GM19351 (cell line): ENCODE measurements at regions not wholly inside any gene's neighbourhood (a gene's known extent, or its start where the extent isn't known, plus 50 kb on each side); places are given as distances from the start of the nearest gene placed in this dataset.
"Not testable (repeated sequence)": the region's sequence is repeated elsewhere in the genome, so short reads cannot be mapped to it uniquely, and the experiment has no call there.

Experiments
- ATAC-seq: cut with Tn5 transposase; IDR thresholded peaks from one replicate; pipeline ENCODE4 v1.9.1; 2021; ENCODE audit warnings: mild to moderate bottlenecking, moderate library complexity; ENCODE audit not compliant: unreplicated experiment

DNA sequence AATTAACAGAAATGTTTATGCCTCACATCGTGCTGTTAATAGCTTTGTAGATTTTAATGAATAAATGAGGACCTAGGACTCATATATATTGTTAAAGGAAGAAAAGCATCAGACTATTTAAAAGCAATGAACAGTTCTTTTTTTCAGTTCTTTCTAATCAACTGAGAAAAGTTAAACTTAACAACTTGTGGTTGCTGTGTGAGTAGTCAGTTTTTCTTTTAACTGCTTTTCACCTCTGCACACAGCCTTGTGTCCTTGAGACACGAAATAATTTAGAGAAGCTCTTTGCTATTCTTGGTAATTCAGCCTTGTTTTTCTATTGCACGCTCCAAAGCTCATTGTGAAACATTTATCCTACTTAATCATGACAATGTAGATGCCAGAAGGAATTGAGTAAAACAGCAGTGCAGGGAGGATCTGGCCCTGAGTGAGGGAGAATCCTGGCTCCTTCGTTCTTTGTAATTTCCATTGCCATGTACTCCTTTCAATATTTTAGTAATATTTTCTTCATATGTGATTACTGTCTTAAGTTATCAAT lies 499.0 kb downstream of the PYDC2 start:
- peak; percentile 42 for ATAC-seq

DNA sequence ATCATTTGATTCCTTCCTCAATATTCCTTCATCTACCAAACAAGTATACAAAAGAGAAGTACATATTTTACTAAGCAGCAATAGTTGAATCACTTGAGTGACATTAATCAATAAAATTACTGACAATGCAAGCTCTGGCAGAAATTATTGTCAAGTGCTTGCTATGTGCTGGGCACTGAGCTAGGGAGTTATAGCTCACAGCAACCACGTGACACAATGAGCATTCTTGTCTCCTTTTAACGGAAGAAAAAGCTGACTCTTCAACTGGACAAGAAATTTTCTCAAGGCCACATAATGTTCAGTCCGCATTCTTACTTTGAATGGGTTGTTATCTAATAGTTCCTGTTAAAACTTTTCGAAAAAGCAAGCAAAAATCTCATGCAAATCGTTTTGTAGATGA lies 500.1 kb downstream of the PYDC2 start:
- no peak for ATAC-seq

DNA sequence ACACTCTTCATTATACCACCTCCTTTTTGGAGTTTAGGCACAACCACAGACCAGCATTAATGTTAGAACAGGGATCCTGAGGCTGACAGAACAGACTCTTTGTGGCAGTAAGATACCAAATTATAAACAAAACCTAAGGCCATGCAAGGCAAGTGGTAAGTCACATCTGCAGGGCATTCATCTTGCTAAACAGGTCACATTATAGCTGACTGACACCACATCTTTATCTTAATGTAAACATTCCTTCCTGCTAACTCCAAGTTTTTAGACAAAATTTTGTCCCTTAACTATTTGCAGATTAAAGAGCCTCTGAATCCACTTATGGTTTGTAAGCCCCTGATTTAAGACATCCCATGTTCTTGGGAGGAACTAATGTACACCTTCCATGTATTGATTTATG lies 500.6 kb downstream of the PYDC2 start:
- ATAC-seq, result no peak

GRCh38 chr3:191962324-191962723 lies 501.4 kb downstream of the PYDC2 start:
- no peak for ATAC-seq

DNA sequence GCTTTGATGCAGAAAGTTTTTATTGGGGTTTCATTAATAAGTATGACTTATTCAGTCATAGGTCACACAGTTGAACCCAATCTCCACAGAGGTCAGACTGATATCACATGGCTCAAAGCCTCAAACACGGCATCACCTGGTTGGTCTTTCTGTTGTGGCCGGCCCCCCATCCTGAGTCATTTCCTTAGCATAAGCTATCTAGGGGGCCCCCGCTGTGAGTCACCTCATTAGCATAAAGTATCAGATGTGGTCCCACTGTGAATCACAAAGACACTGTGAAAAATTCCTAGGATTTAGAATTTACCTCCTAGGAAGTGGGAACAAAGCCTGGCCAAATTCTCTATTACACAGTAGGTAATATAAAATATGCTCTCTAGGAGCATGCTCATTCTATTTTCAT lies 502.2 kb downstream of the PYDC2 start:
- ATAC-seq, result peak; percentile 48

DNA sequence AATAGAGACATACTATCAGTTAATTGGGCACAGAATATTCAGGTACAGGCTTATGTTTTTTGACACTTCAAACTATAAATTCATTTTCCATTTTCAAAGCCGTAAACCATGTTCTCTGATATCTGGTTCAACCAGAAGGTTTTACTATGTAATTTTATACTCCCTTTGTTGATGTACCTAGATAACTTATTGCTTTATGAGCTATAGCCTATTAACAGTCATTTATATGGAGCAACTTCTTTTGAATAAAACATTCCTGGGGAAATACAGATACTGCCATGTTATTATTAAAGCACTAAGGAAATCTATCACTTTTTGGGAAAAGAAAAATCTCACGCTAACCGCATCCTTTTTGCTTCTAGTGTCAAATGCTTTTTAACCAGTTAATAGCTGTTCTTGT lies 505.6 kb downstream of the PYDC2 start:
- no peak for ATAC-seq

GRCh38 chr3:191968299-191968698 lies 507.3 kb downstream of the PYDC2 start:
- no peak for ATAC-seq

- ATAC-seq, result peak; percentile 58
Measured at GRCh38 chr3:191972714-191973398, 511.9 kb downstream of the PYDC2 start.

- ATAC-seq, result no peak
Measured at GRCh38 chr3:191973820-191974219, 512.9 kb downstream of the PYDC2 start.

- no peak for ATAC-seq
Measured at GRCh38 chr3:191975936-191976335, 515.0 kb downstream of the PYDC2 start.

- no peak for ATAC-seq
Measured at GRCh38 chr3:191980443-191980842, 519.5 kb downstream of the PYDC2 start.

- no peak for ATAC-seq
Measured at GRCh38 chr3:191982481-191982880, 521.5 kb downstream of the PYDC2 start.

- ATAC-seq, result no peak
Measured at GRCh38 chr3:191985691-191986090, 524.7 kb downstream of the PYDC2 start.

DNA sequence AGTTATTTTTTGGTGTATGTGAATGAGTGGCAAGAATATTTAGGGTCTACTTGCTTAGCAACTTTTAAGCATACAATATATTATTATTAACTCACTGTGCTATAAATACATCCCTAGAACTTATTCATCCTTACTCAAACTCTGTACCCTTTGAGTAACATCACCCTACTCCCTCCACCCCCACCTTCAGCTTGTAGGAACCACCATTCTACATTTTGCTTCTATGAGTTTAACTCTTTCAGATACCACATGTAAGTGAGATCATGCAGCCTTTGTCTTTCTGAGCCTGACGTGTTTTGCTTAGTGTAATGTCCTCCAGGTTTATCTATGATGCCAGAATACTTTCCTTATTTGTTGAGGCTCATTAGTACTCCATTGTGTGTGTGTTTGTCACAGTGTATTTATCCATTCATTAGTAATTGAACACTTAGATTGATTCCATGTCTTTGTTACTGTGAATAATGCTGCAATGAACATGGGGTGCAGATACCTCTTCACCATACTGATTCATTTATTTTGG lies 526.9 kb downstream of the PYDC2 start:
- ATAC-seq, result no peak

DNA sequence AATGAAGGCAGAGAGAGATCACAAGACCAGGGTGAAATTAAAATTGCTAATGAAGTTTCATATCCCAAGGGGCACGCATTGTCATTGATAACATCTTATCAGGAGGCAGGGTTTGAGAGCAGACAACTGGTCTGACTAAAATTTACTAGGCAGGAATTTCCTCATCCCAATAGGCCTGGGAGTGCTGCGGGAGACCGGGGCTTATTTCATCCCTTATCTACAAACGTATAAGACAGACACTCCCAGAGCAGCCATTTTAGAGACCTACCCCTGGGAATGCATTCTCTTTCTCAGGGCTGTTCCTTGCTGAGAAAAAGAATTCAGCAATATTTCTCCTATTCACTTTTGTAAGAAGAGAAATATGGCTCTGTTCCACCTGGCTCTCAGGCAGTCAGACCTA lies 533.0 kb downstream of the PYDC2 start:
- ATAC-seq, result not testable (repeated sequence)

DNA sequence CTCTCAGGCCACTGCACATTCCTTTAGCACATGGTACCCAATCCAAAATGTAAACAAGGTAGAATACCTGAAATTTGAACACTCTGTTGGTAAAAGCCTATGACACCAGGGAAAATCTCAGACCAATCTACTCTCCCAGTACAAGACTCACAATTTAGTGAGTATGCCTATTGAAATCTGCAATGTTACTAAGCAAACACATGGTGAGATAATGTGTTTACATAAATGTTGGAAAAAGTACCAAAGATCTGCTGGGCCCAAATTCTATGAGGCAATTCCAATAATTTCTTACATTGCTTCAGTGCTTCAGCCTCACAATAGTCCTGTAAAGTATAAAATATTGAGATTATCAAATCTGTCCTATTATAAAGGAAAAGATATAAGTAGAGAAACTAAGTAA lies 536.1 kb downstream of the PYDC2 start:
- ATAC-seq, result no peak

- ATAC-seq, result no peak
Measured at GRCh38 chr3:191997579-191998268, 536.8 kb downstream of the PYDC2 start.

- ATAC-seq, result no peak
Measured at GRCh38 chr3:192001218-192001617, 540.3 kb downstream of the PYDC2 start.

DNA sequence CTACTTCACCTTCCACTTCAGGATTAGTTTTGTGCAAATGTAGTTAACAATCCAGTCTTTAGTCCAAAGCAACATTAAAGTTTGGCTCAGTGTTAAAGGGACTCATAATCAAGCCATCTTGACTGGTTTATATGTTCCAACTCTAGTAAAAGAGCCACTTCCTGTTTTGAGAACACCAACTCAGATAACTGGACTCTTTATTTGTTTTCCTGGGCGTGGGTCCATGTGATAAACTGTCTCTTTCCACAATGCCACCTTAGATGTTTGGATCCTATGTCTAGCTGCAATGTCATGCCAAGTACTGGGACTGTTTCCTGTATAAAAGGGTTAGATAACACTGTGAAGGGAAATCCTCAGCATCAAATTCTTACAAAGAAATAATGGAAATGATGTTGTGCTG lies 545.0 kb downstream of the PYDC2 start:
- ATAC-seq, result no peak

GRCh38 chr3:192009903-192010302 lies 548.9 kb downstream of the PYDC2 start:
- no peak for ATAC-seq

GRCh38 chr3:192010490-192010889 lies 549.5 kb downstream of the PYDC2 start:
- no peak for ATAC-seq

GRCh38 chr3:192011137-192011536 lies 550.2 kb downstream of the PYDC2 start:
- no peak for ATAC-seq
